Ovary (tissue), 7 donors: ENCODE measurements at regions not wholly inside any gene's neighbourhood (a gene's known extent, or its start where the extent isn't known, plus 50 kb on each side); places are given as distances from the start of the nearest gene placed in this dataset.
A peak's percentile ranks its signal among the peaks of the same experiment; 100 is the strongest.

Experiments
- DNase-seq, 5 donors: peaks; one replicate each; pipeline ENCODE4 v3.0.0-alpha.2; 2019 to 2020
- H3K27ac ChIP-seq, 2 donors: fragments of 200-600 bp; one replicate each; pipeline versions ENCODE4 v1.5.1 to v1.8.0; 2019 to 2022
- H3K27me3 ChIP-seq: fragments of 200-600 bp; one replicate; pipeline ENCODE4 v1.8.0; 2022
- H3K36me3 ChIP-seq: fragments of 200-600 bp; sonication (generic); one replicate; pipeline ENCODE4 v1.5.1; 2019
- H3K4me1 ChIP-seq: one replicate; pipeline ENCODE4 v1.8.1; 2013; ENCODE audit warnings: mild to moderate bottlenecking, moderate library complexity; ENCODE audit not compliant: insufficient read depth
- H3K4me3 ChIP-seq: fragments of 200-600 bp; sonication (generic); one replicate; pipeline ENCODE4 v1.5.1; 2017
- H3K9me3 ChIP-seq, 2 donors: fragments of 200-600 bp in 1 of 2; sonication (generic) in 1 of 2; one replicate each; pipeline versions ENCODE4 v1.5.1 to v1.8.1; 2013 to 2019; ENCODE audit warnings: mild to moderate bottlenecking in 1 of 2, moderate library complexity in 1 of 2
- EP300 ChIP-seq: sonication (generic); formaldehyde crosslinking; IDR thresholded peaks from one replicate; pipeline ENCODE4 v1.6.1; 2017; ENCODE audit warnings: antibody characterized with exemption
- POLR2A ChIP-seq: fragments of 450-650 bp; IDR thresholded peaks from one replicate; pipeline ENCODE4 v1.6.1; 2017; ENCODE audit warnings: antibody characterized with exemption, mild to moderate bottlenecking, moderate library complexity
- WGBS, 3 donors: extraction: QIAGEN DNeasy Blood & Tissue Kit in 1 of 3; methylation state at CpG; one replicate each; pipeline versions ENCODE4 v1.1.5 to v1.1.7; 2013 to 2017; 5-methylcytosine and 5-hydroxymethylcytosine counted together
- intact Hi-C, 4 donors: fragments of 100-400 bp; cut with DNase I; formaldehyde crosslinking; loops; one replicate each; pipeline versions ENCODE4 v1.11.0 to v1.15.1; 2022 to 2023
- TF ChIP-seq, protein P1 (sequence below), 3 donors: fragments of 450-650 bp in 2 of 3; fragments of 200-600 bp in 1 of 3; IDR thresholded peaks; one replicate each; pipeline versions ENCODE4 v1.5.1 to v1.8.0; 2016 to 2022; ENCODE audit warnings: antibody characterized with exemption in 3 of 3, mild to moderate bottlenecking in 1 of 3
- donor health status: DM: no; HTN: no; CAD: no; lungs with moderate emphysema.
- donor health status: DM: no; HTN: no; CAD: no.
- donor health status: Bipolar disorder and iron deficiency.
- donor health status: DM: no; HTN: no; CAD: no.
- donor health status: DM: yes; HTN: yes; CAD: no.

DNA sequence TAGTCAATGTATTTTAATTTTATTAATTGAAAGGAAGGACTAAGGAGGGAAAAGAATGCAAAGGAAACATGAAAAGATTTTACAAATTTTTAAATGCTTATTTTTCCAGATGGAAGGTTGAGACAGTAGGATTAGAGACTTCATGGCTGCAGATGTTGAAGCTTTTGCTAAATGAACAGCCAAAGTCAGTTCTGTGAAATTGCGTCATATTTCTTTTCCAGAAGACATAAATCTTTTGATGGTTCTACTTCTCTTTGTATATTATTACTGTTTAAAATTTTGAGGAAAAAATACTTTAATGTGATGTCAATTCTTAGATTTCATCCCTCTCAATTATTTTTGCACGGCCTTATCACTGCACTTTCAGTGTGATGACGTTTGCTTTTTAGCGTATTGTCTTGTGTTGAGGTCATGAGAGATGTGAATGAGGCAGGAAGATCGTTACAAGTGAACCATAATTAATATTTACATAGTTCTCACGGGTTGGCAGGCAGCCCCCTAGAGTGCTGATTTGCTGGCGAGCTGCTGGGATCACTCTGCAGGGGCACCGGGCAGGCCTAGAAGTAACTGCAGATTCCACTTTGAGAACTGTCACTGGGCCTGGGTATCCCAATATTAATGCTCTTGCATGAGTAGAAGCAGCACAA, 158.1 kb downstream of the TBXT start:
- peaks cover 5% of the 10 kb centered on the region for H3K4me1 ChIP-seq
- WGBS, 3 donors = 48 to 60% (median 60%) methylated on average over 8 of the region's 8 CpGs
- H3K36me3 ChIP-seq = no peaks in the 10 kb centered on the region
- intact Hi-C loops = loop anchor here in 1 of 4 donors (5.0 to 10.0 kb wide), 3 partner anchors 48 to 125 kb away; no protein-coding TSS in a partner anchor
- H3K27me3 ChIP-seq = no peaks in the 10 kb centered on the region
- H3K4me3 ChIP-seq = no peak overlapping the region
- no peak for DNase-seq
- TF ChIP-seq, protein P1, sequence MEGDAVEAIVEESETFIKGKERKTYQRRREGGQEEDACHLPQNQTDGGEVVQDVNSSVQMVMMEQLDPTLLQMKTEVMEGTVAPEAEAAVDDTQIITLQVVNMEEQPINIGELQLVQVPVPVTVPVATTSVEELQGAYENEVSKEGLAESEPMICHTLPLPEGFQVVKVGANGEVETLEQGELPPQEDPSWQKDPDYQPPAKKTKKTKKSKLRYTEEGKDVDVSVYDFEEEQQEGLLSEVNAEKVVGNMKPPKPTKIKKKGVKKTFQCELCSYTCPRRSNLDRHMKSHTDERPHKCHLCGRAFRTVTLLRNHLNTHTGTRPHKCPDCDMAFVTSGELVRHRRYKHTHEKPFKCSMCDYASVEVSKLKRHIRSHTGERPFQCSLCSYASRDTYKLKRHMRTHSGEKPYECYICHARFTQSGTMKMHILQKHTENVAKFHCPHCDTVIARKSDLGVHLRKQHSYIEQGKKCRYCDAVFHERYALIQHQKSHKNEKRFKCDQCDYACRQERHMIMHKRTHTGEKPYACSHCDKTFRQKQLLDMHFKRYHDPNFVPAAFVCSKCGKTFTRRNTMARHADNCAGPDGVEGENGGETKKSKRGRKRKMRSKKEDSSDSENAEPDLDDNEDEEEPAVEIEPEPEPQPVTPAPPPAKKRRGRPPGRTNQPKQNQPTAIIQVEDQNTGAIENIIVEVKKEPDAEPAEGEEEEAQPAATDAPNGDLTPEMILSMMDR (IDR thresholded peaks at IDR 0.05) = no peak
- TF ChIP-seq EP300 = no peak
- TF ChIP-seq POLR2A = no peak
- no peak overlapping the region for H3K27ac ChIP-seq
- no peaks in the 10 kb centered on the region for H3K9me3 ChIP-seq

DNA sequence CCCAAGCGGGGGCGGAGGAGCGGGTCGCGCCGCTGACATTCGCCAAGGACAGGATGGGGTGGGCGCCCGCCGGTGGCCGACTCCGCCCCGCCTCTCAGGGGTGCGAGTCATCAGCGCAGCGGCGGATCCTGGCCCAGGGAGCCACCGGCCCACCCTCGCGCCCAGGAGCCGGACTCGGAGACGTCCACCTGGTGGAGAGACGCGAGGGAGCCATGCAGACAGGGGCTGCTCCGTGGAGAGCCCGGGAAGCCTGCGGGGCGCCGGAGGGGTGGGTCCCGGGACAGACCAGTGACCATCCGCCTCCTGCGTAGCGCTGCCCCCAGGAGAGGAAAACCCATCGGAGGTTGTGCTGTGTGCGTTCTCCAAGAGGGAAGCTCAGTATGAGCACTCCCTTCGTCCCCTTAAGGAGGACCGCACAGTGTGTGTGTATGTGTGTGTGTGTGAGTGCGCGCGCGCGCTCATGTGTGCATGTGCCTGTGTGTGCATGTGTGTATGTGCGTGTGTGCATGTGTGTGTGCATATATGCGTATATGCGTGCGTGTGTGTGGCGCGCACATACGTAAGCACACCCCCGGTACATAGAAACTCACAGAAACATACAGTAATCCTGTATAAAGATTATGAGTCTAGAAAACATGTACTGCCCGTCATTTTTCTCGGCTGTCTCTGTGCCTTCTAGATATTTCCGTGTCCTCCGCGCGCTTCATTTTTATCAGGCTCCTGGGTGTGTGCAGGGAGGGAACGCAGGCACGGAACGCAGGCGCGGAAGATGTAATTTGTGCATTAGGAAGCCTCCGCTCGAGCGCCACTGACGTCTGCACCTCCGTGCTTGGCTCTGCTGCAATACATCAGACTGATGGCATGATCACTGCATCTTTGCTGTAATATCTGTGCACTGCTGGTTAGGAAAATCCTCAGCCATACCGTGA, 158.9 kb downstream of the TBXT start:
- Histone ChIP-seq H3K9me3 (no peaks in the 10 kb centered on the region), H3K27ac (peak overlapping the region in 1 of 2 donors; percentile 41), H3K27me3 (no peaks in the 10 kb centered on the region), H3K36me3 (no peaks in the 10 kb centered on the region), H3K4me1 (peaks cover 5% of the 10 kb centered on the region), H3K4me3 (peak overlapping the region; percentile 30)
- DNase-seq = peak; percentile 39 to 80 (median 71)
- intact Hi-C loops = loop anchor here in 1 of 4 donors (5.0 to 10.0 kb wide), 3 partner anchors 49 to 124 kb away; no protein-coding TSS in a partner anchor
- TF ChIP-seq, protein P1 (IDR thresholded peaks at IDR 0.05) = peak; percentile 9 to 26 (median 23)
- no peak for TF ChIP-seq EP300
- 0 to 2% (median 1%) methylated on average over 62 to 68 of the region's 68 CpGs for WGBS, 3 donors

DNA sequence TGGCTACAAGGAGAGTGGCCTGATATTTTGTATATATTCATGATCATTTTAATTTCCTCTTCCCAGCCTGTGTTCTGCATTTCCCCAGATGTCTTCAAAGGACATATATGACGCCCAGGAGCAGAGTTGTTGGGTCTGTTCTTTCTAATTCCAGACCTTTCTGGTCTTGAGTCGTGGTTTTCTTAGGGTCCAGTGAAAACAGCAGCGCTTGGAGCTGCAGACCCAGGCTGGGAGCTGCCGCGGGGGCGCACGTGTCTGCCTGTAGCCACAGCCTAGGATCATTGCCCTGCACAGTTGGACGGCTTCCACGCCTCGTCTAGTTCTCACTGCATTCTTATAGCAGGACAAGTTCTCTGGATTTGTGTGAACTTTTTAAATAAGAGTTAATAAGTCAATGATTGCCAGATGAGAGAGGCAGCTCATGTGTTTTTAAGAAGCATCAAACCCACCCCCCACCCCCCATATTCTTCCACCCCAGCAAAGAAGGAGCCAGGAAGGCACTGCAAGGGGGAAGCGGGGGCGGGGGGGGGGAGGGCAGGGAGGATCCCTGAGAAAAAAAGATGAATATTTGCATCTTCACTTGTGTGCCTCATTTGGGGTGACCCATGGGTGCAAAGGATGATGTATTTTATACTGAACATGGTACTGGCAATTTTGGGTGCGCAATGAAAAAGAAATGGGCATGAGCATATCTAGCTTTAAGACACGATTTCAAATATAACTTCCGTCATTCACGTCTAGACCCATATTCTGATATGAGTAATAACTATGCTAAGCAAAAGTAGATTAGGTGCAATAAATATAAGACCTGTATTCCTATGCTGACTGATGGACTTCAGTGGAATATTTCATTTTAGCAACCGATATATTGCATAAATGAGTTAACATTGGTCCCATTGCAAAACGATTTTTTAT, 160.0 kb downstream of the TBXT start:
- 6 to 8% (median 8%) methylated on average over 18 of the region's 18 CpGs for WGBS, 3 donors
- peak overlapping the region in 1 of 2 donors; percentile 94 for H3K27ac ChIP-seq
- intact Hi-C loops = loop anchor here in 1 of 4 donors (5.0 to 10.0 kb wide), 3 partner anchors 50 to 123 kb away; no protein-coding TSS in a partner anchor

More for the DNA sequence above, 160.0 kb downstream of the TBXT start:
- DNase-seq = peak; percentile 84 to 92 (median 88)
- H3K9me3 ChIP-seq = no peaks in the 10 kb centered on the region
- H3K4me1 ChIP-seq = peaks cover 5% of the 10 kb centered on the region
- H3K36me3 ChIP-seq = no peaks in the 10 kb centered on the region
- no peaks in the 10 kb centered on the region for H3K27me3 ChIP-seq
- peak overlapping the region; percentile 30 for H3K4me3 ChIP-seq
- TF ChIP-seq EP300 (no peak), POLR2A (no peak)
- TF ChIP-seq, protein P1 (IDR thresholded peaks at IDR 0.05) = no peak
